NT2/D1 (cell line): ENCODE measurements at regions not wholly inside any gene's neighbourhood (a gene's known extent, or its start where the extent isn't known, plus 50 kb on each side); places are given as distances from the start of the nearest gene placed in this dataset.

Experiments used
- SUZ12 ChIP-seq: IDR thresholded peaks from 2 replicates; pipeline ENCODE4 v1.6.1; 2011; ENCODE audit not compliant: insufficient read length, insufficient read depth; ENCODE audit errors: extremely low read depth
- YY1 ChIP-seq: IDR thresholded peaks from 2 replicates; pipeline ENCODE4 v1.6.1; 2011; ENCODE audit not compliant: insufficient read length, insufficient read depth
- ZNF274 ChIP-seq: IDR thresholded peaks from 2 replicates; pipeline ENCODE4 v1.6.1; 2011; ENCODE audit warnings: mild to moderate bottlenecking, low read depth, low read length

DNA sequence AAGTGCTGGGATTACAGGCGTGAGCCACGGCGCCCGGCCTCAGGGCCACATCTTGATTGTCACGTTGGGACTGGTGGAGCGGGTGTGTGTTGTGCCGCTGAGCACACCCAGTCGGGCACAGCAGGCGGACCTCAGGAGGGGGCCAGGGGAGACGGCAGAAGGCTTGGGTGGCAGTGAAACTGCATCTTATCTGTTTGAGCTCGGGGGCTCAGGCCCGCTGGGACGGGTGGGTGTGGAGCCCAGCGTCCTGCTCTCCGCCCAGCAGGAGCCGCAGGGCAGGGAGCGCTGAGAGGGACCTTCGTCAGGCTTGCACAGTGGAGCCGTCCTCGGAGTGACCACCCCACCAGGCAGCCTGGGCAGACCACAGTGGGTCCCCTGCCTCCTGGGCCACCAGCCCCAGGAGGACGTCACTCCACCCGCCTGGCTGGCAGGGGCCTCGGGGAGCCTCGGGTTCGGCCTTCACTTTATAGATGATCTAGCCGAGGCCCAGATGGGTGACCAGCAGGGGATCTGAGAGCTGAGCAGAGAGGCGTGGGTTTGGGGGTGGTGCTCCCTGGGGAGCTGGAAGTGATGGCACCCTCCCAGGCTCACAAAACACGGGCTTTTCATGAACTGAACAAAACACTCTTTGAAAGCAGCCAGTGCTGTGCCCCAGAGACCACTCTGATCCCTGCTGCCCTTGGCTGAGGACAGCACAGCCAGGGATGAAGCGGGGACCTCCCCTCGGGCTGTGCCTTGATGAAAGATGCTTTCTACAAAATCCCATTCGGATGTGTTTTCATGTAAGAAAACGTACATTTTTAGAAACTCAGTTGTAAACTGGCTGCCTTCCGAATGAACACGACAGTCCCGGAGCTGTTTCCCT lies 181.1 kb downstream of the SEC14L1 start:
- TF ChIP-seq ZNF274 (no peak), YY1 (no peak), SUZ12 (no peak)
